ENCODE measurements at regions not wholly inside any gene's neighbourhood (a gene's known extent, or its start where the extent isn't known, plus 50 kb on each side); places are given as distances from the start of the nearest gene placed in this dataset.
"Not testable (repeated sequence)": the region's sequence is repeated elsewhere in the genome, so short reads cannot be mapped to it uniquely, and the experiment has no call there.

DNA sequence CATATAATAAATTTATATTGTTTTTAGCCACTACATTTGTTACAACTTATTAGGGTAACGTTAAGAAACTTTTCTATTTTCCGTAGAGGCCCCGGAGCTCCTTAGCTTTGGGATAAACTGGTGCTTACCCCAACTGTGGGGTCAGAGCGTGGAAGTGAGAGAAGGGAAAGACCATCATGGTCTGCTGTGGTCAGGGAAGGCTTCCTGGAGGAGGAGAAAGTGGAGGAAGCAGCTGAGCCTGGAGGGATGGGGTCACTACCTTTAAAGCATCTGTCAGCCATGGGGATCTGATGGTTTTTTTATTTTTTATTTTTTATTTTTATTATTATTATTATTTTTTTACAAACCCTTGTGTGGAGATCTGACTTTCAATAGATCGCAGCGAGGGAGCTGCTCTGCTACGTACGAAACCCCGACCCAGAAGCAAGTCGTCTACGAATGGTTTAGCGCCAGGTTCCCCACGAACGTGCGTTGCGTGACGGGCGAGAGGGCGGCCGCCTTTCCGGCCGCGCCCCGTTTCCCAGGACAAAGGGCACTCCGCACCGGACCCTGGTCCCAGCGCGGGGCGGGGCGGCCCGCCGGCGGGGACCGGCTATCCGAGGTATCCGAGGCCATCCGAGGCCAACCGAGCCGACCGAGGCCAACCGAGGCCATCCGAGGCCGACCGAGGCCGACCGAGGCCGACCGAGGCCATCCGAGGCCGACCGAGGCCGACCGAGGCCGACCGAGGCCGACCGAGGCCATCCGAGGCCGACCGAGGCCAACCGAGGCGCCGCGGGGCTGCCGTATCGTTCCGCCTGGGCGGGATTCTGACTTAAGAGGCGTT is 1101.2 kb upstream of the TMEM132C start:
- DNase-seq: no peak

DNA sequence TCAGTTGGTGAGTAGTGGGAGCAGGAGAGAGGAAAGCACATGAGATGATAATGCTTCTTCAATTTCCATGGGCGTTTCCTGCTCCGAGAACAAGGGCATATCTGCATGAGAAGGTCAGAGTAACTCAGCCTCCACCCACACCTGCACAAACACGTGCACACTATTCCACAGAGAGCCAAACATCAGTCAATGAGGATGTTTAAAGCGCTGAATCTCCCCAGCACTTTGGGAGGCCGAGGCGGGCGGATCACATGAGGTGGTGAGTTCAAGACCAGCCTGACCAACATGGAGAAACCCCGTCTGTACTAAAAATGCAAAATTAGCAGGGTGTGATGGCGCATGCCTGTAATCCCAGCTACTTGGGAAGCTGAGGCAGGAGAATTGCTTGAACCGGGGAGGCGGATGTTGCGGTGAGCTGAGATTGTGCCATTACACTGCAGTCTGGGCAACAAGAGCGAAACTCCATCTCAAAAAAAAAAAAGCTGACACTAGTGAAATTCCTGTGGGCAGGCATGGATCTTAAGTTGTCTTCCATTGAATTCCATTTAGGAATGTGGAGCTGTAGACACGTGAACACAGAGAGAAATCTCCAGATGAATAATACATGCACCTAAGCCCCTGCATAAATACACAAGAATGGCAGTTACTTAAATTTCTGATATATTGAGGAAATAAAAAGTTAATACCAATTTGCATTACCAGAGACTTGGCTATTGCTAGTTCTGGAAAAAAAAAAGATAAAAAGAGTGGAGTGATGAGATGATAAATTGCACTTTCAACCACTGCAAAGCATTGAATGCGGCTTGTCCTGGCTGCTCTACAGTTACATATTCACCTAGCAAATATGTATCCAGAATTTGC is 1097.4 kb upstream of the TMEM132C start:
- DNase-seq: no peak

DNA sequence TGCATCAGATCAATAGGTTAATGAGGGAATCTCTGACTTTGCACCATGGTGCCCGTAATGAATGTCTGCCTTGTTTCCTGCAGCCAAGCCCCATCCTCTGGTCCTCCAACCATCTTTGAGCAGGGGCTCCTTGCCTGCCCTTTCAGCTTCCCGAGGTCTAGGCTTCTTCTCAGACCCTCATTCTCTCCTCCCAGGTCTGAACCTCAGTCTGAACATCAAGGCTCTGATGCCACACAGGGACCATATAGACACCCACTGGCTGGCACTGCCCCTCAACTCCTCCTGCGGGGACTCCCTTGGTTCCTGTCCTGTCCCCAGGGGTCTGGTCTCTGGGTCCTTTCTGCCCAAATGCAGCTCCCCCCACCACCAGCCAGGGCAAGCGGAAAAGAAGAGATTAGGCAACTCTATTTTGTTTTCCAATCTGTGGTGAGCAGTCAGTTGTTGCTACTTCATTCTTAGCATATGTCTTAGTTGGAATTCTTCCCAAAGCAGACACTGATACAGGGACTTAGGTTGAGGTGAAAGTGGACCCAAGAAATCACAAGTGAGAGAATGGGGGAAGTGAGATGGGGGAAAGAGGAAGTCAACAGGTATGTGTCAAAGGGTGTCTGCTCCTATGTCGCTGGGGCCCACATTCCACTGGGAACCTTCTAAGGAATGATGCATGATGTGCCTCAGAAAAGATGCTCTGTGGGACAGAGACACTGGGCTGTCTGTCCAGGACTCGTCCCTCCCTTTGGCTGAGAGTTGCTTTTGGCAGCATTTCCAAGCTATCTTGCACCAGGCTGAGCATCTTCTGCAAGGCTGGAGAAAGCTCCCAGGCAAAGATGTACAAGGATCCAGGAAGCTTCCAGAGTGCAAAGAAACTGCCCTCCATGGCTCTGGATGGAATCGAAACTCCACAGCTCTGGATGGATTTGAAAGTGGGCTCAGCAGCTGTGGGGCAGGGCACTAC is 1096.5 kb upstream of the TMEM132C start:
- no peak for DNase-seq

DNA sequence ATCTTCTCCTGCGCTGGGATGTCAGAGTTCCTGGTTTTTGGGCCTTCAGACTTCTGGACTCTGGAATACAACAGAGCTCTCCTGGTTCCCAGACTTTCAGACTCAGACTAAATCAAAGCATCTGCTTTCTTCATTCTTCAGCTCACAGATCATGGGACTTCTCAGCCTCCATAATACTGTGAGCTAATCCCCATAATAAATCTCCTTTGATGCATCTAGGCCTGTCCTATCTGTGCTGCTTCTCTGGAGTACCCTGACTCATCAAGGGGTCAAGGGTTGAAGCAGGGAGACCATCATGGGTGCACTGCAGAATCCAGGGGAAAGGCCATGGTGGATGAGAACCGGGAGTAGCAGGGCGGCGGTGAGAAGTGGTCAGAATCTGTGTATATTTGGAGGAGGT is 1094.1 kb upstream of the TMEM132C start:
- DNase-seq: no peak

DNA sequence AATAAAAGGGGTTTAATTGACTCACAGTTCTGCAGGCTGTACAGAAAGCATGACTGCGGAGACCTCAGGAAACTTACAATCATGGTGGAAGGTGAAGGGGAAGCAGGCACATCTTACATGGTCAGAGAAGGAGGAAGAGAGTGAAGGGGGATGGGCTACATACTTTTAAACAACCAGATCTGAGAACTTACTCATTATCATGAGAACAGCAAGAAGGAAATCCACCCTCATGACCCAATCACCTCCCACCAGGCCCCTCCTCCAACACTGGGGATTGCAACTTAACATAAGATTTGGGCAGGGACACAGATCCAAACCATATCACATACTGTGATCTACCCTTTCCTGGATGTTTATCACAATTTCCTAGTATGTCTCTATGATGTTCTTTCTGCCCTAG is 1093.0 kb upstream of the TMEM132C start:
- not testable (repeated sequence) for DNase-seq

DNA sequence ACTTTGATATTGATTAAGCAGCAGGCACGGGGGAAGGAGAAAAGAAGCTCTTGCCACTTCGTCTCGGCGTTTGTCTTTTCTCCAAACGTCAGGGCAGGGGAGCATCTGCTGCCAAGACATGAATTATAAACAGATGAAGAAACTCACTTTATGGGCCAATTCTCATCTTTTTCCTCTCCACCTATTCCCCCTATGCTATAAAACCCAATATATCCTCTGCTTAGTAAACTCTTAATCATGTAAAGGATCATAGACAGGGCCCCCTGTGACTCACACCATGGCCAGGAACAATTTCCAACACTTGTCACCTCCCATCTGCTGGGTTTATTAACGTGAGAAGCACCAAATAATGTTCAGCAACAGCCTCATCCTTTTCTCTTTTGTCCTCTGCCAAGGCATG is 1092.1 kb upstream of the TMEM132C start:
- DNase-seq: no peak

DNA sequence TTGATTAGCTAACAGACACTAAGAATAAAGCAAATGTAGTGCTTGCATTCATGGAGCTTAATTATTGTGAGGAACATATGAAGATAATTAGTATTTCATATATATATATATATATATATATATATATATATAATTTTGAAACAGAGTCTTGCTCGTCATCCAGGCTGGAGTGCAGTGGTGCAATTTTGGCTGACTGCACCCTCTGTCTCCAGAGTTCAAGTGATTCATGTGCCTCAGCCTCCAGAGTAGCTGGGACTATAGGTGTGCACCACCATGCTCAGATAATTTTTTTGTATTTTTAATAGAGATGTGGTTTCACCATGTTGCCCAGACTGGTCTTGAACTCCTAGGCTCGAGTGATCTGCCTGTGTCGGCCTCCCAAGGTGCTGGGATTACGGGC is 1091.6 kb upstream of the TMEM132C start:
- DNase-seq: no peak

DNA sequence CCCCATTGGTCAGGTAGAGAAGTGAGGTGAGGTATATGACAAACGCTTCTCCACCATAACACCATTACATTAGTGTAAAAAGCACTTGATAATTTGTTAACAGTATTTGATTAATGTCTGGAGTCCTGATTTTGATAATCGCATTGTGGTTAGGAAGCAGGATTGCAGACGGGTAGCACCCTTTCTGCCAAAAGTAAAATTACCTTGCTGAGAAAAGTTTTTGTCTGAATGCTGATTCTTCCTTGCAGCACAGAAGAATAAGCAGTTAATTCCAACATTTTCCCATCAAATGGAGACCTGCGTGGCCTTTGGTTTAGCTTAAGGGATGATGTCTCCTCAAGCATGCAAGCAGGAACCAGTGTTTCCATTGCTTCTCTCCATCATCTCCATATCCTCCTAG is 1090.2 kb upstream of the TMEM132C start:
- DNase-seq: no peak

DNA sequence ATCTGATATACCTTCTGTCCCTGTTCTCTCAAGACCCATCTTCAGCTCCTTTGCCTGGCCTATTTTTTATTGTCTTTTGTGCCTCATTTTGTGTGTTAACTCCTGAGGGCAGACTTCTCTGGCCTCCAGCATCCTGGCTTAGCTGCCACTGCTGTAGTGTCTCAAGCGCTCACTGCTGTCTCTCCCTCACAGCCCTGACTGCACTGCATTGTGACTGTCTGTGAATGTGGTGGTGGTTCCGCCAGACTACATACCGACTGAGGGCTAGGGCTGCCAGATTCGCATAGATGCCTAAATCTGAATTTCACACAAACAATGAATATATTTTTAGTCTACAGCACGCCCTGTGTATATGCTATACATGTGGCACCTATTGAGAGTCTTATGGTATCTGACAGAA is 1088.9 kb upstream of the TMEM132C start:
- no peak for DNase-seq

DNA sequence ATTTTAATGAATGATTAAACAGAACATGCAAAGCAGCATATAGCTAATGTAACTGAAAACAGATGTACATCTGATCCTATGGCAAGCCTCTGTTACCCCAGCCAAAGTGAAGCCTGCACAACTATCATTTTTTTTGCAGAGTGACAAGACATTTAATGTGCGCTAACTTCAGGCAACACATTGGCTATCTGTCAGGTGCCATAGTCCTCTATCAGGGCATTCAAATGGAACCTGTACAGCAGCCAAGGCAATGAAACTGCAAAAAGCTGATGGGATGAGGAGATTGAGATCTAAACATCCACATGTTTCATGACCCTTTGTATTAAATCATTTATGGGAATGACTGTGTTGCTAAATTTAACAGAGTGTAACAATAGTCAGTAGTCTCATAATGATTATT is 1088.5 kb upstream of the TMEM132C start:
- DNase-seq: no peak

DNA sequence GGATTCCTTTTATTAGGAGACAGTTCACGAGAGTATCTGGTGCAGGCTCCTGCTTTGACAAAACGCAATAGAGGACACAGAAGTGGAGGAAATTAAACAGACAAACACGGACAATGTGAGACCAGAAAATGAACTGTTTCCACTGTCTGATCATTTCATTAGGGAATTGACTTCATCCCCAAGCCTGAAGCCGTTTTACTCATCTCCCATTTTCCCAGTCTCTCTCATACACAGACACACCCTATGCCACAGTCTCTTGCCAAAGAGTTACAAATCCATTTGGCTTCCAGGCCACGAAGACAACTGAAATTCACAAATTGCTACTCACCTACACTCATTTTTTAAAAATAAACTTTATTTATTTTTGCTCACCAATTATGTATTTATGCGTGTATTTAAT is 1087.8 kb upstream of the TMEM132C start:
- DNase-seq: no peak

DNA sequence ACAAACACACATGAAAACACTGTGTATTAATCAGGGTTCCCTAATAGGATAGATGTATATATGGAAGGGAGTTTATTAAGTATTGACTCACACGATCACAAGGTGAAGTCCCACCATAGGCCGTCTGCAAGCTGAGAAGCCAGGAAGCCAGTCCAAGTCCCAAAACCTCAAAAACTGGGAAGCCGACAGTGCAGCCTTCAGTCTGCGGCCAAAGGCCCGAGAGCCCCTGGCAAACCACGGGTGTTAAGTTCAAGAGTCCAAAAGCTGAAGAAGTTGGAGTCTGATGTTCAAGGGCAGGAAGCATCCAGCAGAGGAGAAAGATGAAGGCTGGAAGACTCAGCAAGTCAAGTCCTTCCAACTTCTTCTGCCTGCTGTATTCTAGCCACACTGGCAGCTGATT is 1085.0 kb upstream of the TMEM132C start:
- DNase-seq: no peak

DNA sequence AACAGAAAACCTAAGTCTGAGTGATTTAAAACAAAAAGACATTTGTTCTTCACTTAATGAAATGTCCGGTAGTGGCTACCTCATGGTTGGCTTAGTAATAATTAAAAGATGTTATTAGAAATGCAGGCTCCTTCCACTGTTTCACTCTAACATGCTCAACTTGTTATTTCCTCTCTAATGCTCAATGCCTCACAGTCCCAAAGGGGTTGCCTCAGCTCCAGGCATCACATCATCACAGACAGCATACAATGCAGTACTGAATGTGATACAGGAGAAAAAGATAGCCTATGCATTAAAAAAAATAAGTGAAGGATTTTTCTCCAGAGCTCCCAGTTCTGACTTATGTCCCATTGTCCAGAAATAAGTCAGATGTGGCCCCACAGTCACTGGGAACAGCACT is 1077.0 kb upstream of the TMEM132C start:
- no peak for DNase-seq

DNA sequence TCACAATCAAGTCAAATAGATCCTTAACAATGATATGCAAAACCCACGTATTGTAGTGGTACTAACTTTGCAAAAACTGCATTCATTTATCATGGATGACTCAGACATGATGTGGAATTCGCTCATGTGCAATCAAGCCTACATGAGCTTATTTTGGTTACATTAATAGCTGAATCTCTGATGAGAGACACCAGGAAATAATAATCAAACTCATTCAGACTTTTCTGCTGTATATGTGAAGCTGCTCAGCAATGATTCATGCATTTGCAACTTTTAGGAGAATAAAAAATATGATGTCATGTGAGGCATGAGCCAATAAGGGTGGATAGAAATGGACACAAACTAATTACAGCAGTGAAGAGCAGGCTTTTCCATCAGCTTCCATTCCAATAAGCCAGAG is 1075.8 kb upstream of the TMEM132C start:
- no peak for DNase-seq

DNA sequence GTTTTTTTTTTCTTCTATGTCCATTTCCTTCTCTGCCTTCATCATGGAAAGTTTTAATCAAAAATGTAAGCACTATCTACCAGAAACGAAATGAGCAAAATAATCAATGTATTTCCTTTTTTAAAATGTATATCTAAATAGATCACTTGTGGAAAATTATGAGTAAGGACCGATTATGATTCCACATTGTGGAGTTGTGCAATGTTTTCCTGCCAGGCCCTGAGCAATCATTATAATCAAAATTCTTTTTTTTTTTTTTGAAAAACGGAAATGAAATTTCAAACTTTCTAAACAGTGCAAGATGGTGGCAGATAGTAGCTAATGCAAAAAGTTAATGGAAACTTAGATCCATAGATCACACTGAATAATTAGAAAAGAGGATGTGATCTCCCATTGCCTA is 1074.6 kb upstream of the TMEM132C start:
- no peak for DNase-seq

DNA sequence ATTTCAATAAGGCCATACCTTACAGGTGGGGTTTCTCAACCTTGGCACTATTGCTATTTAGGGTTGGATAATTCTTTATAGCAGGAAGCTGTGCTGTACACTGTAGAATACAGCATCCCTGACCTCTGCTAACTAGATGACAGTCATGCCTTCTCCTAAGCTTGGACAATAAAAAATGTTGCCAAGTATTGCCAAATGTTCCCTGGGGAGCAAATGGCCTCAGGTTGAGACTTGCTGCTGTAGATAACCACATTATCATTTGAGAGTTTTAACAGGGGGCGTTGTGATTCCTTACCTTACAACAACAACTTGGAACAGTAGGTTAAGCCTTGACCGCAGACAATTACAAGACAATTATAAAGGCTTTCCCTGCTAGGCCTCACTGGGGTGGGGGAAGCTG is 1073.6 kb upstream of the TMEM132C start:
- DNase-seq: no peak

DNA sequence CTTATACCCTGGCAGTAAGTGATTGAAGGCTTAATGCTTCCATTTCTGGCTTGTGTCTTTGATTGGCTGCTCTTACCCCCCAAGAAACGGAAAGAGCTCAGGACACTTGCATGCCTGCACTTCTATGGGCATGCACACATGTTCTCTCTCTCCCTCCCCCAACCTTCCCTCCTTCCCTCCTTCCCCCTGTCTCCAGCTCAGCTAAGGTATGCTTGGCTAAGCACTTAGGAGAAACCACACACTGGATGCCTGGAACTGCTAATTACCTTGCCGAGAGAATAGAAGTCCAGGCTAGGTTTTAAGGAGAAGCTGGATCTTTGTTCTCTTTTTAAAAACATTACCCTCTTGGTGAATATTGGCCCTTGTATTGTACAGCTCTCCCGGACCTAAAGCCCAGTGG is 1072.8 kb upstream of the TMEM132C start:
- no peak for DNase-seq

DNA sequence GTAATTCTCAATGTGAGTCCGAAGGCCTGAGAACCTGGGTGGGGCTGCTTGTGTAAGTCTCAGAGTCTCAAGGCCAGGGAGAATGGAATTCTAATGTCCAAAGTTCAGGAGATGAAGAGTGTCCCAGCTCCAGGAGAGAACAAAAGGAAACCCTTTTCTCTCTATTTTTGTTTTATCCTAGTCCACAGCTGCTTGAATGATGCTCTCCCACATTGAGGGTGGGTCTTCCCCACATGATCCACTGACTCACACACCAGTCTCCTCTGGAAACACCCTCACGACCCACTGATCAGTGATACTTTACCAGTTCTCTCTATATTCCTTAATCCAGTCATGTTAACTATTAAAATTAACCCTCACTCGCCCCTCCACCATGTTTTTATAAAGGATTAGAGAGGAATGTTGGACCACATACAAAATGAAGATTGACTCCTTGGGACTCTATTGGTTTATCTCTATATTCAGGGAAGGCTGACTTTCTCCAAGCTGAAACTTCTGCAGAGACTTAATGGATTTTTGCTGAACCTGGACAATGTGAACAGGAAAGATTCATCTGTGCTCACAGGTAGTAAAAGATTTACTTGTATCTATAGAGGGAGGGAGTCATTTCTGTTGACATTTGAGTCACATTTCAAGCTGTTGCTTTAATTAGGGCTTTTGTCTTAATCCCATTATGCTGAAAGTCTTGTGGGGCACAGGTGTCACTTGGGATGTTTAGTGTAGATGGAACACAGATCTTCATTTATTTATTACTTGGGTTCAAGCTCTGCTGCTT is 1061.0 kb upstream of the TMEM132C start:
- DNase-seq: no peak

DNA sequence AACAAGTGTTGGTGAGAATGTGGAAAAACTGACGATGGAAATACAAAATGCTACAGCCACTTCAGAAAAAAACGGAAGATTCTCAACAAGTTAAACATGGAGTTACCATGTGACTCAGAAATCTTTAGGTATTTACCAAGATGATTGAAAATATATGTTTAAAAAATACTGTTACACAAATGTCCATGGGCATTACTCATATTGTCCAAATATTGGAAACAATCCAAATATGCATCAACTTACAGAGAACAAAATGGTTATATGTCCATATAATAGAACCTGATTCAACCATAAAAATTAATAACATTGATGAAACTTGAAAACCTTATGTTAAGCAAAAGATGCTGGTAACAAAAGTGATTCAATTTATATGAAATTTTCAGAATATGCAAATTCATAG is 1057.7 kb upstream of the TMEM132C start:
- no peak for DNase-seq

DNA sequence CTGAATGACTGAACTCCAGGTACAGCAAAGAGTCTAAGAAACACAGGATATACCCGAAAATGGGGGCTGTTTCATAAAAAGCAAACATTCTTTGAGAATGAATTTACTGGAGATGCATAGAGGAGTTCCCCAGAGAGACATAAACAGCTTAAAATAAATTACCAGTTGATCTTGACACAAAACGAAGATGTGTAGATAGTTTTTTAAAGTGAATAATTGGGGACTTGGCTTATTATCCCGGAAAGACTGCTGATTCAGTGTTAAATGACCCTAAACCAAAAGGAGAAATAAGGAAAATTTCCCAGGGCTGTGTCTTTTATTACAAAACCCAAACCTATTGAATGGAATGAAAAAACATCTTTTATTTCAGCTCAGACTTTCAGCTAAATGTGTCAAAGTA is 1052.8 kb upstream of the TMEM132C start:
- DNase-seq: no peak

DNA sequence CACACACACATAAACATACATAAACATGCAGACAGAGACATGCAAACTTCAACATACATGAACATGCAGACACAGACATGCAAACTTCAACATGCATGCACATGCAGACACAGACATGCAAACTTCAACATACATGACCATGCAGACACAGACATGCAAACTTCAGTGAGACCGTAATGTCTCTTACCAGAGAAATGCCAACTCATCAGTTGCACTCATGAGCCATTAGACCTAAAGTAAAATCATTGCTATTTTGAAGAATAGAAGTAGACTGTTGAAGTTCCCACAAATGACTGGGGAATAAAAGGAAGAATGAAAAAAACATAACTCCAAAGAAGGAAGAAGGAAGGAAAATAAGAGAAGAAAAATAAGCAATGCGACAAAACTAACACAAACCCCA is 1044.0 kb upstream of the TMEM132C start:
- DNase-seq: no peak

DNA sequence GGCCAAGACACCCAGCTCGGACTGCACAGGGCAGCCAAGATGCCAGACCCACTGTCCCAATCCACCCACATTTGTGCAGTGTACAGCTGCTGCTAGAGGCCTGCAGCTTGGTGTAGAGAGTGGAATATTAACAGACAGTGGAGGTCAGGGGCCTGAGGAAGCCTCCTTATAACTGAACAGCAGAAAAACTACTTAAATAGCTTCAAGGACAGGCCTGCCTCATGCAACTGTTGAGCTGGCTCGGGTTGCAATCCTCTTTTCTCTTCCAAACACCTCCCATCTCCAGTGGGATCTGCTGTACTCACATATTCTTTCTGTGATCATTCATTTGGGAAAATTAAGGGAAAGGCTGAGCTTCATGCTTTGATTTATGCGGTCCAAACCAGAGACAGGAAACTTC is 1043.2 kb upstream of the TMEM132C start:
- no peak for DNase-seq

All from NCI-H1417 treated with DMSO at 0.1 percent for 48 hours (cell line).